H9 (cell line): ENCODE measurements at regions not wholly inside any gene's neighbourhood (a gene's known extent, or its start where the extent isn't known, plus 50 kb on each side); places are given as distances from the start of the nearest gene placed in this dataset.

Experiments
- DNase-seq: peaks from one replicate; pipeline ENCODE4 v3.0.0-alpha.2; 2017
- H2AFZ ChIP-seq: one replicate; pipeline ENCODE4 v1.6.1; 2013; ENCODE audit warnings: mild to moderate bottlenecking, low read length, control low read depth, moderate library complexity
- H2AK5ac ChIP-seq: 2 replicates; pipeline ENCODE4 v1.6.1; 2013; ENCODE audit warnings: low read length, control low read depth, mixed read lengths; ENCODE audit not compliant: insufficient read length
- H2BK120ac ChIP-seq: one replicate; pipeline ENCODE4 v1.6.1; 2013; ENCODE audit warnings: low read depth, mild to moderate bottlenecking, low read length, control low read depth, inconsistent platforms; ENCODE audit not compliant: poor library complexity, severe bottlenecking
- H2BK12ac ChIP-seq: 2 replicates; pipeline ENCODE4 v1.6.1; 2013; ENCODE audit warnings: low read length, control low read depth, mixed read lengths, low read depth; ENCODE audit not compliant: insufficient read length
- H2BK15ac ChIP-seq: 2 replicates; pipeline ENCODE4 v1.6.1; 2013; ENCODE audit warnings: low read depth, low read length, control low read depth
- H2BK20ac ChIP-seq: one replicate; pipeline ENCODE4 v1.6.1; 2013; ENCODE audit warnings: low read depth, mild to moderate bottlenecking, low read length, control low read depth, inconsistent platforms; ENCODE audit not compliant: poor library complexity, severe bottlenecking
- H2BK5ac ChIP-seq: 2 replicates; pipeline ENCODE4 v1.6.1; 2013; ENCODE audit warnings: low read length, control low read depth, mixed read lengths; ENCODE audit not compliant: insufficient read length
- H3K14ac ChIP-seq: 2 replicates; pipeline ENCODE4 v1.6.1; 2013; ENCODE audit warnings: low read length, control low read depth; ENCODE audit not compliant: insufficient read depth
- H3K18ac ChIP-seq: 2 replicates; pipeline ENCODE4 v1.6.1; 2013; ENCODE audit warnings: low read depth, mild to moderate bottlenecking, mixed read lengths, low read length, control low read depth; ENCODE audit not compliant: insufficient read length
- H3K23ac ChIP-seq: 2 replicates; pipeline ENCODE4 v1.6.1; 2013; ENCODE audit warnings: low read length, control low read depth, mixed read lengths, low read depth; ENCODE audit not compliant: insufficient read length
- H3K23me2 ChIP-seq: 2 replicates; pipeline ENCODE4 v1.6.1; 2013; ENCODE audit warnings: low read depth, mild to moderate bottlenecking, mixed read lengths, low read length, control low read depth; ENCODE audit not compliant: insufficient read length, poor library complexity, severe bottlenecking
- H3K27ac ChIP-seq: 2 replicates; pipeline ENCODE4 v1.5.1; 2013; ENCODE audit warnings: low read length, control low read depth, mixed read lengths, low read depth; ENCODE audit not compliant: insufficient read length
- H3K27me3 ChIP-seq: 2 replicates; pipeline ENCODE4 v1.6.1; 2013; ENCODE audit warnings: low read length, control low read depth, inconsistent platforms; ENCODE audit not compliant: insufficient read depth
- H3K4ac ChIP-seq: 2 replicates; pipeline ENCODE4 v1.6.1; 2013; ENCODE audit warnings: low read depth, mild to moderate bottlenecking, control low read depth, inconsistent platforms, low read length, moderate library complexity
- H3K4me1 ChIP-seq: 2 replicates; pipeline ENCODE4 v1.6.1; 2013; ENCODE audit warnings: low read length, control low read depth, inconsistent platforms; ENCODE audit not compliant: insufficient read depth
- H3K4me2 ChIP-seq: 2 replicates; pipeline ENCODE4 v1.6.1; 2013; ENCODE audit warnings: low read length, control low read depth, mixed read lengths; ENCODE audit not compliant: insufficient read length, insufficient read depth
- H3K56ac ChIP-seq: 2 replicates; pipeline ENCODE4 v1.6.1; 2013; ENCODE audit warnings: low read depth, mild to moderate bottlenecking, mixed read lengths, low read length, control low read depth; ENCODE audit not compliant: insufficient read length
- H3K79me1 ChIP-seq: 2 replicates; pipeline ENCODE4 v1.6.1; 2013; ENCODE audit warnings: low read depth, mild to moderate bottlenecking, moderate library complexity, low read length, control low read depth, inconsistent platforms; ENCODE audit not compliant: insufficient read depth, poor library complexity, severe bottlenecking
- H3K79me2 ChIP-seq: 2 replicates; pipeline ENCODE4 v1.6.1; 2013; ENCODE audit warnings: low read length, control low read depth, inconsistent platforms; ENCODE audit not compliant: insufficient read depth
- H3K9ac ChIP-seq: 2 replicates; pipeline ENCODE4 v1.6.1; 2013; ENCODE audit warnings: low read length, control low read depth, mixed read lengths; ENCODE audit not compliant: insufficient read length; ENCODE audit errors: extremely low read depth
- H3K9me3 ChIP-seq: one replicate; pipeline ENCODE4 v1.6.1; 2013; ENCODE audit warnings: low read depth, low read length, inconsistent platforms; ENCODE audit not compliant: control insufficient read depth
- H3T11ph ChIP-seq: one replicate; pipeline ENCODE4 v1.6.1; 2013; ENCODE audit warnings: mild to moderate bottlenecking, low read length, control low read depth, inconsistent platforms
- H4K20me1 ChIP-seq: one replicate; pipeline ENCODE4 v1.6.1; 2013; ENCODE audit not compliant: control insufficient read depth, insufficient read length, insufficient read depth
- H4K5ac ChIP-seq: 2 replicates; pipeline ENCODE4 v1.6.1; 2013; ENCODE audit warnings: low read depth, mild to moderate bottlenecking, mixed read lengths, low read length, control low read depth; ENCODE audit not compliant: insufficient read length
- H4K8ac ChIP-seq: replicated peaks from 2 replicates; pipeline ENCODE4 v1.6.1; 2013; ENCODE audit warnings: low read length, control low read depth, mixed read lengths, low read depth; ENCODE audit not compliant: insufficient read length
- H4K91ac ChIP-seq: 2 replicates; pipeline ENCODE4 v1.6.1; 2013; ENCODE audit warnings: low read depth, mild to moderate bottlenecking, moderate library complexity, mixed read lengths, low read length, control low read depth; ENCODE audit not compliant: insufficient read length
- H3K27ac Mint-ChIP-seq, 3 experiments: 2 replicates in 2 of 3; 3 replicates in 1 of 3; pipeline ENCODE4 v1.8.0; 2020 to 2021; ENCODE audit warnings: mixed read lengths in 3 of 3, mild to moderate bottlenecking in 1 of 3, moderate library complexity in 1 of 3
- H3K27me3 Mint-ChIP-seq: 2 replicates; pipeline ENCODE4 v1.8.0; 2021; ENCODE audit warnings: low read depth, mild to moderate bottlenecking, moderate library complexity, mixed read lengths
- H3K36me3 Mint-ChIP-seq, 3 experiments: 2 replicates in 2 of 3; 3 replicates in 1 of 3; pipeline ENCODE4 v1.8.0; 2020 to 2021; ENCODE audit warnings: low read depth in 3 of 3, mixed read lengths in 3 of 3; ENCODE audit not compliant: insufficient read depth in 1 of 3
- H3K4me1 Mint-ChIP-seq, 2 experiments: 2 replicates each; pipeline ENCODE4 v1.8.0; 2020; ENCODE audit warnings: mixed read lengths in 2 of 2
- H3K4me3 Mint-ChIP-seq, 2 experiments: 2 replicates in 1 of 2; 3 replicates in 1 of 2; pipeline ENCODE4 v1.8.0; 2020 to 2021; ENCODE audit warnings: mild to moderate bottlenecking in 2 of 2, mixed read lengths in 2 of 2, moderate library complexity in 1 of 2
- H3K9me3 Mint-ChIP-seq, 2 experiments: 2 replicates in 1 of 2; 3 replicates in 1 of 2; pipeline ENCODE4 v1.8.0; 2020; ENCODE audit warnings: mild to moderate bottlenecking in 2 of 2, mixed read lengths in 2 of 2, moderate library complexity in 1 of 2
- CTCF ChIP-seq: fragments of 200-600 bp; sonication (generic); conservative IDR thresholded peaks from 3 replicates; pipeline ENCODE4 v1.8.0; 2021; ENCODE audit warnings: antibody characterized with exemption, mild to moderate bottlenecking
- WGBS: extraction: QIAGEN DNeasy Blood & Tissue Kit; methylation state at CpG from one replicate; pipeline ENCODE4 v1.1.7; 2013; ENCODE audit warnings: missing lambda C conversion rate, low lambda C conversion rate, mixed read lengths; ENCODE audit not compliant: insufficient read length; ENCODE audit errors: extremely low coverage; 5-methylcytosine and 5-hydroxymethylcytosine counted together

GRCh38 chr5:71862087-71862486, 143.0 kb downstream of the CARTPT start:
- no peak overlapping the region for H2AK5ac ChIP-seq
- H3K9ac ChIP-seq, result no peak overlapping the region
- no peak overlapping the region for H2AFZ ChIP-seq
- no peak for TF ChIP-seq CTCF
- peaks cover 3% of the 10 kb centered on the region; the same call in 1 of the 2 replicates for H3K4me1 ChIP-seq
- no peak overlapping the region for H2BK5ac ChIP-seq
- H3K79me2 ChIP-seq, result no peaks in the 10 kb centered on the region; the same call in 1 of the 2 replicates
- peaks cover 0 to 3% of the 10 kb centered on the region in 2 experiments; a peak in 2 of 5 replicates for H3K9me3 Mint-ChIP-seq
- H3K56ac ChIP-seq, result no peak overlapping the region
- H3K4me3 Mint-ChIP-seq, result no peak overlapping the region
- H4K5ac ChIP-seq, result no peak overlapping the region
- no peak for DNase-seq
- WGBS, result no CpG with 5 or more reads among the region's 1 CpG
- no peak overlapping the region for H2BK15ac ChIP-seq
- no peak overlapping the region for H2BK12ac ChIP-seq
- no peaks in the 10 kb centered on the region; a peak in 1 of 7 replicates for H3K36me3 Mint-ChIP-seq
- no peak overlapping the region for H3K4me2 ChIP-seq
- no peak overlapping the region for H2BK120ac ChIP-seq
- H3K4me1 Mint-ChIP-seq, result peaks cover 18 to 21% of the 10 kb centered on the region in 2 experiments
- H3K27ac Mint-ChIP-seq, result no peak overlapping the region
- no peak overlapping the region for H3T11ph ChIP-seq
- H3K27me3 Mint-ChIP-seq, result no peaks in the 10 kb centered on the region
- no peak overlapping the region for H4K8ac ChIP-seq
- no peak overlapping the region for H2BK20ac ChIP-seq
- no peak overlapping the region for H3K23ac ChIP-seq
- H3K14ac ChIP-seq, result no peak overlapping the region
- H3K27me3 ChIP-seq, result no peaks in the 10 kb centered on the region
- H4K91ac ChIP-seq, result no peak overlapping the region
- H3K27ac ChIP-seq, result no peak overlapping the region
- H3K79me1 ChIP-seq, result no peaks in the 10 kb centered on the region
- H3K9me3 ChIP-seq, result no peaks in the 10 kb centered on the region
- no peak overlapping the region for H3K18ac ChIP-seq
- H4K20me1 ChIP-seq, result no peaks in the 10 kb centered on the region
- no peaks in the 10 kb centered on the region for H3K23me2 ChIP-seq
- no peak overlapping the region for H3K4ac ChIP-seq
